VCaP (cell line): ENCODE measurements at regions not wholly inside any gene's neighbourhood (a gene's known extent, or its start where the extent isn't known, plus 50 kb on each side); places are given as distances from the start of the nearest gene placed in this dataset.

Experiments
- H3K27ac ChIP-seq: fragments of 450-650 bp; 2 replicates; pipeline ENCODE4 v1.5.1; 2017
- CTCF ChIP-seq: fragments of 450-650 bp; conservative IDR thresholded peaks from 2 replicates; pipeline ENCODE4 v1.5.1; 2017; ENCODE audit warnings: mild to moderate bottlenecking, moderate library complexity

- TF ChIP-seq CTCF: no peak
- no peak overlapping the region for H3K27ac ChIP-seq
Measured at GRCh38 chr6:23091795-23092194, 522.4 kb downstream of the HDGFL1 start.

- TF ChIP-seq CTCF: no peak
- H3K27ac ChIP-seq: no peak overlapping the region
Measured at GRCh38 chr6:23096876-23097275, 527.5 kb downstream of the HDGFL1 start.

GRCh38 chr6:23097566-23097965 is 528.2 kb downstream of the HDGFL1 start:
- no peak for TF ChIP-seq CTCF
- H3K27ac ChIP-seq: no peak overlapping the region

GRCh38 chr6:23106951-23107350 is 537.6 kb downstream of the HDGFL1 start:
- TF ChIP-seq CTCF: no peak
- H3K27ac ChIP-seq: no peak overlapping the region

GRCh38 chr6:23111984-23112383 is 542.6 kb downstream of the HDGFL1 start:
- TF ChIP-seq CTCF: no peak

GRCh38 chr6:23114812-23115504 is 545.6 kb downstream of the HDGFL1 start:
- H3K27ac ChIP-seq: no peak overlapping the region
- TF ChIP-seq CTCF: no peak

More at GRCh38 chr6:23111984-23112383, 542.6 kb downstream of the HDGFL1 start:
- no peak overlapping the region for H3K27ac ChIP-seq

GRCh38 chr6:23137611-23138010 is 568.2 kb downstream of the HDGFL1 start:
- H3K27ac ChIP-seq: no peak overlapping the region
- TF ChIP-seq CTCF: no peak
